ENCODE measurements at regions not wholly inside any gene's neighbourhood (a gene's known extent, or its start where the extent isn't known, plus 50 kb on each side); places are given as distances from the start of the nearest gene placed in this dataset.

DNA sequence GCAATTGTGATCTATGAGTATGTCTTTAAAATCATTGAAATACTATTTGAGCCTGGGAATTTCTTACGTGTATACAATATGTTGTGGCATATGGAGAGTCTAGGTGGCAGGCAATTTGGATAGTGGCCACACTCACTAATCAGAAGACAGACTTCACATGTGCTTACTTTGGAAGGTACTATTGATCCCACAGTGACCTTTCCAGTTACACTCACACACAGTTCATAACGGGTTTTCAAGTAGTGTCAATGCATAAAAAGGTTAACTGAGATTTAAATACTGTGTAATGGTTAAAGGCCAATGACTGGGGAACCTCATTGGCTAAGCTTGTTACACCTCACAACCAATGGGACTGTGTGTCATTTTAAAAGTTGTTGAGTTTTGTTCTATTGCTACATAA lies 783.2 kb downstream of the RPA4 start:
- no peak for DNase-seq

DNA sequence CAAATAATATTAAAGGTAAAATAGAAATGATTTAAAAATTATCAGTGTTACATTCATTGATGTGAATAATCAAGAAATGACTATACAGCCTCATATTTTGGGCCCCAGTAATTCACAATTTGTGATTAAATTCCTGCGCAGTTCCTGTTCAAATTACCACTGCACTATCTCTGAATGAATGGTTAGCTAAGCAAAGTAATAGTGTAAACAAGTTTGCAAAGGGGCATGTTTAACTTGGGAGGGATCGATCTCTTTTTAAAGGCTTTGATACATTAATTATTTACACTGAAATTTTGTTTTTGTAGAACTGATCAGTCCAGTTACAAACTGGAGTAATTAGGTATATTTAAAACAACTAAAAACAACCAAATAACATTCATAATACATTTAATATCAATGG lies 784.4 kb downstream of the RPA4 start:
- no peak for DNase-seq

DNA sequence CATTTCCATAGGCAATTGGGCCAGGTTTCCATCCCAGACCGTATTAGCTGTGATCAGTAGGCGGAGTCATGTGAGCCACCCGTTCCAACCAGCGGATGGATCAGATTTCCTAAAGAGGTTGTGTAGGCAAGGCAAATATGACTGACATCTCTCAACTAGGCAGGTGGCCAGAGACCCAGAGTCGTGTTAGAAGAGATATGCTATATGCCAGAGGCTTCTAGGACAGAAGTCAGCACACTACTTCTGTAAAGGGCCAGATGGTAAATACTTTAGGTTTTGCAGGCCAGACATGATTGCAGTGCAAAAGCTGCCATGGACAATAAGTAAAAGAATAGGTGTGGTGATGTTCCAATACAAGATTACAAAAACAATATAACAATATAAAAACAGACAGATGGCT lies 788.4 kb downstream of the RPA4 start:
- DNase-seq, result no peak

DNA sequence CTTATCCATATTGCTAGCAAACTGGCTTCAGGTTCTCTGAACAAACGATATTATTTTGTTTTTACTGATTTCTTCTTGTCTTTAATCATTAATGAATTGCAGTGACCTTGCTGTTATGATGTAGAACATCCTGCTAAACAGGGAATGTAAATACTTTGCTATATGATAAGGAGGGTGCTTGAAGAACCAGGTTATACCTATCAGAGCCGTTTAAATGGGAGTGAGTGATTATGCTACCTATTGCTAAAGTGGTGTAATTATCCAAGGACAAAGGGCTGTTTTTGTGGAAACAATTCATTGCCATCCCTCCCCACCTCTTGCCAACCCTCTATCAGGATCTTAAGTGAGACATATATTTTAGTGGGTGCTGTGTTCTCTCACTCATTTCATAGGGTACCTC lies 788.9 kb downstream of the RPA4 start:
- DNase-seq, result no peak

DNA sequence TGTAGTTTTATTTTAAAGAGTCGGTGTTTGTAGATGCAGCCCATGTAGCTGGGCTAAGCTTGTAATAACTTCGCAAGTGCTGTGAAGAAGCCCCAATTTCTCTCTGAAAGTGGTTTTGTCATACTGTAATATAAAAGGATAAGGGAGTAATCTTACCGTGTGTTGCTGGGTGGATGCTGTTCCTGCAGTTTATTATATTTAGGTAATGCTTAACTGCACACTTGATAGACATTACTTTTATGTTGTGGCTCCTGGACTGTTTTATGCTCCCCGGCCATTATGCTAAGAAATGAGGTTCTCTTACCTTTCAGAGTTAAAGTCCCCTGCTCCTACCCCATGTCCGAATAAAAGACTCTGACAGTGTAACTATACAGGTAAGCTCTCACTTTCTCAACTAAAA lies 789.4 kb downstream of the RPA4 start:
- DNase-seq, result no peak

DNA sequence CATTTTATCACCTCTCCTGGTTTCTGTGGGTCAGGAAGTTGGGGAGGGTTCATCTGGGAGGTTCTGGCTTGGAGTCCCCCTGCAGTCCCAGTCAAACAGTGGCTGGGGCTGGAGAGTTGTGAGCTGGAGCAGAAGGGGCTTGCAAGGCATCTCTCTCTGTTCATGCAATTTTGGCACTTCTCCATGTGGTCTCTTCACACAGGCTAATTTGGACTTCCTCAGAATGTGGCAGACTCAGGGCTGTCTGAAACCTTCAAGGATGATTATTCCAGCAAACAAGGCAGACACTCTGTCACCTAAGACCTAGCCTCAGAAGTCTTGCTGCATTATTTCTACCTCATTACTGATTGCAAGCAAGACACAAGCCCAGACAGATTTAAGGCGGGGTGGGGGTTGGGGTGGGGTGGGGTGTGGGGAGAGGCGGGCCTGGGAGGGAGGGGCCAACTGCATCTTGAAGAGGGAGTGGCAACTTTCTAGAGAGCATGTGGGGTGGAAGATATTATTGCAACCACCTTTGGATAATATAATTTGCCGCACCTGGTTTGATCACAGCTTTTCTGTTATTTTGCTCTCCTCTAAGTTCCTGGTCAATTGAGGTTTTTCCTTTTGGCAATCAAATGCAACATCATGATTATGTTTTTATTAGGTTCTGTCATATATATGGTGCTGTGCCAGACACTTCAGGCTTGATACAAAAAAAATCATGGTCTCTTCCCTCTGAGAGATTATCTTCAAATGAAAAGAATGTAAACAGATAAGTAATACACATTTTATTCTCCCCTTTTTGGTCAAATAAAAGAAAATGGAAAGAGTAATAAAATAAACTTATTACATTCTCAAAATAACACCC lies 799.5 kb downstream of the RPA4 start:
- no peak for DNase-seq

DNA sequence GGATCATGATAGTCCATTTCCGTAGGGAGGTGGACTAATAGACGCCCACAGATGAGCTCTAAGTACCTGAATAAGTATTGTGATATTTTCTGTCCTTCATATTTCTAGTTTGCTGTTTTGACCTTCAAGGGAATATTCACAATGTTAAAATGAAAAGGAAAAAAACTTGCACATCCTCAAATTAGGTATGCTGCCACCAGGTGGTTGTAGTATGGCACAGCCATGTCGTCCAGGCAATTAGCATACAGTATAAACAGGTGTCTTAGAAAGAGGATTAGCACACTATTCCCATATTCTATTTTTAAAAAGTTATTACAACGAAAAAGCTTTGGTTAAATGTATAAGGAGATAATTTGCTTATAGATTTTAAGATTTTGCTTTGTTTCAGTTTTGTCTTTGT lies 802.0 kb downstream of the RPA4 start:
- DNase-seq, result peak; percentile 6

DNA sequence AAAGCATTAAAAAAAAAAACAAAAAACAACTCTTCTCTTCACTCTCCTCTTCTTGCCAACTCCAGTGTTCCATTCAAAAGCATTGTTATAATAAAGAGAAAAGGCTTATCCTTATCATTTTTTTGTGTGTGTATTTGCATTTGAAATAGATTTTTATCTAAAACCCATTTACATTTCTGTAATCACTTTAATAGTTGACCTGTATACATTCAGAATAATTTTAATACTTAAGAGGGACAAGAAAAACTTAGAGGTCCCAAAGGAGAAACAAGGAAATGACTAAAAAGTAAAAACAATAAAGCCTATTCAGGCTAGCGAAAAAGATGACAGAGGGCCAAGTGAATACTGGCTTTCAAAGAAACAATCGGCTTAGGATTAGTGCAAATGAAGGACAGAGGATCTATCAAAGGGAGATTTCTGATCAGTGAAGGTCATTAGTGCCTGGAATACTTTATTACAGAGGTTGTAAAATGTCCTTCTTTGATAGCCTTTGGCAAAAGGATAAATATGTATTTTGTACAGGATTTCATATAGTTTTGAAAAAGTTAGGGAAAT lies 808.3 kb downstream of the RPA4 start:
- DNase-seq, result no peak

DNA sequence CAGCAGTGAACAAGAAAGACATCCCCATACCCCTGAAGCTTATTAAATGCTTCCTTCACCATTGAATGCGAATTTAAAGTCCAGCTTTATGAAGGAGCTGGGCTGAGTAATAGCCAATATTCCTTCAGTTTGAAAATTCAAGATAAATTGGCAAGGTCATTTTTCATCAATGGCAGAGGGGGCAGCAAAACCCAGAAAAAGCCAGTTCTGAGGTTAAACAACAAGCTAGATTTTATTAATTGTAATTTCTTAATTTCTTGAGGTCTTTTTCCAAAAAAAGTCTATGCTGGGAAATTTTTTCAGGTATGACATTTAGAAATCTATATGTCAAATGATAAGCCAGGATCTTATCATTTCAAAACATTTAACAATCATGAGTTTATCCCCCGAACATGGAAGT lies 808.9 kb downstream of the RPA4 start:
- no peak for DNase-seq

DNA sequence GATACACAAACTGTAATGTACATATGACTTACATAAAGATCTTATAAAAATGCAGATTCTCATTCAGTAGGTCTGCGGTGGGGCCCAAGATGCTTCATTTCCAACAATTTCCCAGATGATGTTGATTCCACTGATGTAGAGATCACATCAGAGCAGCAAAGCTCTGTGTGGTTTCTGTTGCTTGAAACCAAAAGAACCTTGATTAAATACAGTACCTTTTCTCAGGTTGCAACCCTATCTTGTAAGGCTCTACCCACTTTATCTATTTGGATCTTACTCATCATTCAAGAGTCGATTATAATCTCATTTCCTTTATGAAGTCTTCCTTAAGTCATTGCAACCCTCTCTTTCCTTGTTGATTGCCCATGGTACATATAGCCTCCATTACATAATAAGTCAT lies 816.8 kb downstream of the RPA4 start:
- no peak for DNase-seq

DNA sequence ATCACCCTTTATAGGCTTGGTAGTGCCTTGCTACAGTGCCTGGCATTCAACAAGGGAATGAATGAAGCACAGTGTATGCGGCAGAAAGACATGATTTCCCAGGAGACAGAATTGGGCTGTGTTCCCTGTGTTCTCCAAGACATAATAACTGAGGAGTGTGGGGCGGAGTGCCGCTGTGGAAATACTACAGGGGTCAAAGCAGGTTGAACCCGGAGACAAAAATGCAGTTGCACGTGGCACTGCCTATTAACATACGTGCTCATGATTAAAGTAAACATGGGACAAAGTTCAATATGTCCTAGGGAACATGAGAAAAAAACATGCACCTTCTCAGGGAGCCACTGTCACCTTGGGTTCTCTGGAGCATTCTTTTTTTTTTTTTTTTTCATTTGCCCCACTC lies 820.8 kb downstream of the RPA4 start:
- no peak for DNase-seq

DNA sequence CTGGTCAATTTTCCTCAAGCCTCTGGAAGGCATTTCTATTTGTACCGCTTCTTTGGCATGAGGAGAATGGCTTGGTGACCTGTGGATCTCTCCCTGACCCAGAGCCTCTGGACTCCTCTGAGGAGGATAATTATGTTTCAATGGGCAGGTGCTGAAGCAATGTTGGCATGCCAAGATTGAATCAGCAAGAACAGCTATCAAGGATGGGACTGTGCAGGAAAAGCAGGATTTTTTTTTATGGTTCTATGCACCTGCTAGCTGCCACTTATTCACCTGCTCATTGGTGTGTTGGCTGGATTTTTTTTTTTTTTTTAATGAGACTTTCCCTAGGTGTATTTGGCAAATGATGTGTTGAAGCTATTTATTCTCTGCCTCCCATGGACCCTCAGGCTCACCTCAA lies 821.2 kb downstream of the RPA4 start:
- no peak for DNase-seq

DNA sequence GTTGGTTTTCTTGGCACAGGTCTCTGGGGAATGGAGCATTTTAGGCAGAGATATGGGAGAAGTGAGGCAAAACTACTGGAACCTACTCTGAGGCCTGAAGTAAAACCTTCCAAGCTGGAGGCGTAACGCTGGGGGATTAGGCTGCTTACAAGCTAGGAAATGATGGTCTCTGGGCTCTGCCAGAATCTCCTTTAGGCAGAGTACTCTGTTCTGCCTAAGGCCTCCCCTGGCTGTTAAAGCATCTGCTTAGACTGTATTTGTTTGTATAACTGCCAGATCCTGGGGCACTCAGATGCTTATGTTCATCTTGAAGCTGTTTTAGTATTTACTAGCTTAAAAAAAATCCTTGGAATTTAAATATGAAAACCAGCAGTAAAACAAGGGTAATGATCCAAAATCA lies 822.2 kb downstream of the RPA4 start:
- no peak for DNase-seq

DNA sequence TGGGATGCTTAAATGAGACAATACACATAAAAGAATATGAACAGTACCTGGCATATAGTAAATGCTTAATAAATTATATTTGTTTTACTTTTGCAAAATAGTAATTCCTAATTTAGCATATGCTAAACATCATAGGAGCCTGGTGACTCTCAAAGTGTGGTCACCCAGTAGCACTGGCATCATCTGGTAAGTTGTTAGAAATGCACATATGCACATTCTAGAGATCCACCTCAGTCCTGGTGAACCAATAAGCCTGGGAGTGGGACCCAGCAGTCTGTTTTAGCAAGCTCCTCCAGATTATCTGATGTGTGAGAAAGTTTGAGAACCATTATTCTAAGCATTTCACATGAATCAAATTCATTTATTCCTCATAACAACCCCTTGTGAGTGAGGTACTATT lies 830.4 kb downstream of the RPA4 start:
- DNase-seq, result no peak

DNA sequence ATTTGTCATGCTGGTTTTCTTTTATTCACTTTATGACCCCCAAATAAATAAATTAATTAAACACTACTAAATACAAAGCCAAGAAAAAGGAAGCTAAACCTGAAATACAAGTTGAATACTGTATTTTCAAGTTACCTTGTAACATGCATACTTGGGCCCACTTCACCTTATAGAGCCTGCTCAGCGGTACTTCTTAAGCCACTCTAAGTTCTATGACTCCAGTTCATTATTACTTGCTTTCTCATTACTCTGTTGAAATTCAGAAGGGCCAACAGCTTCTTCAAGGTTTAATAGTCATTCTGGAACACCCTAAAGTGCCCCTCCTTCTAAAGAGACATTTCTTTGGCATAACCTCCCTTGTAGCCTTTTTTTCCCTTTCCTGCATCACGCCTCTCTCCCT lies 844.5 kb downstream of the RPA4 start:
- DNase-seq, result no peak

DNA sequence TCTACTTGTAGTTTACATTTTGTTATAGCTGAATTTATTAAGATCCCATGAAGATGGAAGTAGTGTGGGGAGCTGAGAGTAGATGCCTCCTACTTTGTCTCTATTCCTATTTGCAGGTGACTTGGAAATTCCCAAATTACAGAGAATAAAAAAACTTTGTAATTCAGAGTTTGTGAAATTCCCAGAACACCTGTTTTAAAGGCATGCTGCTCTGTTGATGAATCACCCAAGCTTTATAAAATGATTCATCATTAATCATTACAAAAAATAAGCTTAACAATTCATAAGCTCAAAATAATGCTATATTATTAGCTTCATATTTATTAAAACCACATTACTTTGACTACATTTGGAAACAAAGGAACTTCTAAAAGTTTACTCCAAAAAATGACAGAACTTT lies 856.3 kb downstream of the RPA4 start:
- DNase-seq, result no peak

DNA sequence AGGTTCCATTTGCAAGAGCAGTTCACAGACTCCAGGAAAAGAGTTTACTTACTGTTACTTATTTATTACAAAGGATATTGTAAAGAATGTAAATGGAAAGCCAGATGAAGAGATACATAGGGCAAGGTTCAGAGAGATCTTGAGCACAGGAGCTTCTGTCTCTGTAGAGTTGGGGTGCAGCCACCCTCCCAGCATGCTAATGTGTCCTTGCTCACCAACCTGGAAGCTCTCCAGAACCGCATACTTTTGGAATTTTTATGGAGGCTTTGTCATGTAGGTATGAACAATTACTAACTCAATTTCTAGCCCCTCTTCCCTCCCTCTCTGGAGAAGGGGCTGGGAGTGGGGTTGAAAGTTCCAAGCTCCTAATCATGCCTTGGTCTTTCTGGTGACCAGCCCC lies 857.2 kb downstream of the RPA4 start:
- no peak for DNase-seq

DNA sequence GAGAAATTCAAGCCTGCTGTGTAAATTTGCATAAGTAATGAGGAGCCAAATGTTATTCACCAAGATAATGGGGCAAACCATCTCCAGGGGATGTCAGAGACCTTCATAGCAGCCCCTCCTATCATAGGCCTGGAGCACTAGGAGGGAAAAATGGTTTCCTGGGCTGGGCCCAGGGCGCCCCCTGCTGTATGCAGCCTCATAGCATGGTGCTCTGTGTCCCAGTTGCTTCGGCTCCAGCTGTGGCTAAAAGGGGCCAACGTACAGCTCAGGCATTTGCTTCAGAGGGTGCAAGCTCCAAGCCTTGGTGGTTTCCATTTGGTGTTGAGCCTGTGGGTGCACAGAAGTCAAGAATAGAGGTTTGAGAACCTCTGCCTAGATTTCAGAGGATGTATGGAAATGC lies 859.3 kb downstream of the RPA4 start:
- peak; percentile 29 for DNase-seq

DNA sequence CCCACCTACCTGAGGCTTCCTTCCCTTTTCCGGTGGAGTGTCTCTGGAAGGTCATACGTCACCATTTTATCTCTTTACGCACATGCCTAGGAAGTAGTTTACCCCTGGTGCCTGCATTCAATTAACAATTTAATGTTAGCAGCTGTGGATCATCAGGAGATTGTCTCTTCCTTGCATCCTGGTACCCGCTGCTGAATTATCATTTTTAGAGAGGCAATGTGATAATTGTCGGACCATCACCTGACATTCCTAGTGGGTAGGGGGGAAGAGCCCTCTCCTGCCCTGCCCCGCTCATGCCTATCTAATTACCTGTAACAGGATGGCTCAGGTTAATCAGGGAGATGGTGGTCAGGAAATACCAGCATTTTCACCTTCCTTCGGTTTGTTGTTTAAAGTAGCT lies 863.6 kb downstream of the RPA4 start:
- no peak for DNase-seq

DNA sequence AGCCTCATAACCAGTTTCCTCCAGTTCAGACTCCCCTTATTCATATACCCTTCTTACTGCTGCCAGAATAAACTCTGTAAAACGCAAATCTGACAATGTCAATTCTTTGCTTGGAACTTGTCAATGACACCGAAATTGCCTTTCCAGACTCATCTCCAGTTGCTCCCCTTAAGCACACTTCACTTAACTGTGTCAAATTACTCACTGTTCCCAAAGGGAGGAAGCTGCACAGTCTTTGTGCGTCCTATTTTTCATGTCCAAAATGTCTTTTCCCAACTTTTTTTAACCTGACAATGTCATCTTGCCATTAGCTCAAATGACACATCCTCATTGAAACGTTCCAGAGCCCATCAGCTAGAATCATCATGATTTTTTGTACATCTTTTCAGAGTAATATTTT lies 867.3 kb downstream of the RPA4 start:
- no peak for DNase-seq

DNA sequence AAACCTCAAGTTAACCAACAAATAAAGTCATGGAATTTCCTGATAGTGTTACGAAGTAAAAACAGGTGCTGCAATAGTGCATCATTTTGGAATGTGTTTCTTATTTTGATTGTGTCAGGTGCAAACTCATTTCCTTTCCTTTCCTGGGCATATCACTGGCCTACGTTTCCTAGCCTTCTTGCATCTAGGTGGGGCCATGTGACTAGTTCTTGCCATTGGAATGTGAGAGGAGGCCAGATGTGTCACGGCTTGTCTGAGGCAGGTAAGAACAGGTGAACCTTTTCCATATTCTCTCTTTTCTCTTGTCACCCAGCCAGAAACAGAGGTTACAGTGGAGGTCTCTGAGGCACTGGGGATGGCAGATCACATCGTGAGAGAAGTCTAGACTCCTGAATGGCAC lies 868.0 kb downstream of the RPA4 start:
- DNase-seq, result no peak

DNA sequence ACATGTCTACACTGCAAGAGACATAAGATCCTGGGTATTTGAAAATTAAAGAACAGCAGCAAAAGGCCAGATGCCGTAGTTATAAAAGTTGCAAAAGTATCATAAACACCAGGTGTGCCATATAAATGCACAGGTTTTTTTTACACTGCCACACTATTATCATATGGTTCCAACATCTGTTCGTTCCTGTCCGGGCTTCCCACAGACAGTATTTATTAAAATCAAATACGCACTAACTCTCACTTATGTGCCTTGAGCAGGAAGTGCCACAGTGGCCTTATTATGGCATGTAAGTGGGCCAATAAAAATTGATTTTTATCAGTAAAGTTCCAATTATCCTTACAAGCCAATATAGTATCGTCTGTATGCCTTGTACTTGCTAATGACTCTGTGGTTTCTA lies 873.2 kb downstream of the RPA4 start:
- no peak for DNase-seq

DNA sequence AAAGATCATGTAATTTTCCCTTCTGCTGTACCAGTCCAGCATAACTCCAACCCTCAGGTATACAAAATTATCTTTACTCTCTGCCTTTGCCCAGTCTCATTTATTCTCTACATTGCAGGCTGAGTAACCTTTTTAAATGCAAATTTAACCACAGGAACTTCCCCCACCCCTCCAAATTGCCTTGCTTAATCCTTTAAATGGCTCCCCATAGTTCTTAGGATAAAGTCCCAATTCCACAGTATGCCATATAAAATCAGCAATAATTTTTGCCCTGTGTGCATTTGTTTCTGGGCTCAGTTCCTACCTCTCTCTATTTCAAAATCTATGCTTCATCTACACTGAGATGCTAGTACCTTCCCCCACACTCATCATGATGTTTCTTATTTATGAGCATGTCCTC lies 879.7 kb downstream of the RPA4 start:
- DNase-seq, result no peak

DNA sequence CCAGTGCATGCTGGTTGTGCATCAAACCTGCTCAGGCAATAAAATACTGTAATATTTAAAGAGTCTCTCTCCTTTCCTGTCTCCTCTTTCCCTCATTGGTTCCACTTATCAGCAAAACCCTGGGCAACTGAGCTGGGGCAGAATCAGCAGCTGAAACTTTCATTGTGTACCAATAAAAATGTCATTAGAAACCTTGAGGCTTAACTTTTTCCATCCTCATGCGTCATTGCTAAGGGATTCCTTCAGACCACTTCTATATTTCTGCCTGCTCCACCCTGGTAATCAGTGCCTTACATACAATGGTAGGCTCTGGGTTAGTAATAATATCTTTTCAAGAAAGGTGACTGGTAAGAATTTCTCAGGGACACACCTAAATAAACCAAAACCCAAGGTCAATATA lies 880.3 kb downstream of the RPA4 start:
- DNase-seq, result no peak

DNA sequence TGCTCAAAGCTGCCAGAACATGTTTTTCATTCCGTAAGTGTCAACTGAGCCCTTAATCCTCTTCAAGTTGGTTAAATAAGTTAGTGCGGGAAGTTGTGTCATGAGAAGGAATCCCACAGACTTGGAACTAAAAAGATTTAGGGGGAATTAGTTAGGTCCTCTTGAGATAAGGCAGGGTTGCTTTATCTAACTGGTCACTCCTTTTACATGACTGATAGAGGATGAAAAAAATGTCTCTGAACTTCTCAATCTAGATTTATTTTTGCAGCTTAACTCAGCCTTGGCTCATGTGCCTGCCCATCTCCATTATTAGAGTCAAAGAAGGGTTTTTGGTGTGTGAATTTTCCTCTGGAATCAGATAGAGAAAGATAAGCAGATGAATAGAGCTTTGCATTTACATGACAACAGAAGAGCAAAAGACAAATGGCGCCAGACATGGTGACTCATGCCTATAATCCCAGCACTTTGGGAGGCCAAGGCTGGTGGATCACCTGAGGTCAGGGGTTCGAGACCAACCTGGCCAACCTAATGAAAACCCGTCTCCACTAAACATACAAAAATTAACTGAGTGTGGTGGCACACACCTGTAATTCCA lies 882.9 kb downstream of the RPA4 start:
- no peak for DNase-seq

Data from activated CD4-positive, alpha-beta T cell treated with anti-CD3 and anti-CD28 coated beads for 48 hours (primary cell).